ENCODE measurements at regions not wholly inside any gene's neighbourhood (a gene's known extent, or its start where the extent isn't known, plus 50 kb on each side); places are given as distances from the start of the nearest gene placed in this dataset.

- TF ChIP-seq, protein P1, sequence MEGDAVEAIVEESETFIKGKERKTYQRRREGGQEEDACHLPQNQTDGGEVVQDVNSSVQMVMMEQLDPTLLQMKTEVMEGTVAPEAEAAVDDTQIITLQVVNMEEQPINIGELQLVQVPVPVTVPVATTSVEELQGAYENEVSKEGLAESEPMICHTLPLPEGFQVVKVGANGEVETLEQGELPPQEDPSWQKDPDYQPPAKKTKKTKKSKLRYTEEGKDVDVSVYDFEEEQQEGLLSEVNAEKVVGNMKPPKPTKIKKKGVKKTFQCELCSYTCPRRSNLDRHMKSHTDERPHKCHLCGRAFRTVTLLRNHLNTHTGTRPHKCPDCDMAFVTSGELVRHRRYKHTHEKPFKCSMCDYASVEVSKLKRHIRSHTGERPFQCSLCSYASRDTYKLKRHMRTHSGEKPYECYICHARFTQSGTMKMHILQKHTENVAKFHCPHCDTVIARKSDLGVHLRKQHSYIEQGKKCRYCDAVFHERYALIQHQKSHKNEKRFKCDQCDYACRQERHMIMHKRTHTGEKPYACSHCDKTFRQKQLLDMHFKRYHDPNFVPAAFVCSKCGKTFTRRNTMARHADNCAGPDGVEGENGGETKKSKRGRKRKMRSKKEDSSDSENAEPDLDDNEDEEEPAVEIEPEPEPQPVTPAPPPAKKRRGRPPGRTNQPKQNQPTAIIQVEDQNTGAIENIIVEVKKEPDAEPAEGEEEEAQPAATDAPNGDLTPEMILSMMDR (IDR thresholded peaks at IDR 0.05; ENCODE audit: low read depth, low read length, poor library complexity, severe bottlenecking), result no peak
- no peak for TF ChIP-seq EZH2phosphoT487 (IDR thresholded peaks at IDR 0.05; ENCODE audit: borderline replicate concordance, low read length)
Observed at GRCh38 chr5:42989190-42989589, 50.9 kb downstream of the ANXA2R start.

Measured in DOHH2 (cell line).